IPS-20b (cell line): ENCODE measurements at regions not wholly inside any gene's neighbourhood (a gene's known extent, or its start where the extent isn't known, plus 50 kb on each side); places are given as distances from the start of the nearest gene placed in this dataset.

Source experiments
- H3K27ac ChIP-seq: one replicate; pipeline ENCODE4 v1.5.1; 2013; ENCODE audit warnings: low read length
- H3K27me3 ChIP-seq: 2 replicates; pipeline ENCODE4 v1.6.1; 2013; ENCODE audit warnings: mild to moderate bottlenecking, low read length, inconsistent platforms; ENCODE audit not compliant: insufficient read depth
- H3K36me3 ChIP-seq: 2 replicates; pipeline ENCODE4 v1.6.1; 2013; ENCODE audit warnings: low read depth, mild to moderate bottlenecking, inconsistent platforms, low read length, moderate library complexity; ENCODE audit not compliant: insufficient read depth
- H3K4me1 ChIP-seq: 2 replicates; pipeline ENCODE4 v1.6.1; 2013; ENCODE audit warnings: mild to moderate bottlenecking, control low read depth, inconsistent platforms, low read length, moderate library complexity; ENCODE audit not compliant: insufficient read depth
- H3K4me3 ChIP-seq: 2 replicates; pipeline ENCODE4 v1.5.1; 2013; ENCODE audit warnings: mild to moderate bottlenecking, low read length, inconsistent platforms
- H3K9ac ChIP-seq: 2 replicates; pipeline ENCODE4 v1.6.1; 2013; ENCODE audit warnings: low read depth, mild to moderate bottlenecking, inconsistent platforms, low read length, moderate library complexity
- H3K9me3 ChIP-seq: 2 replicates; pipeline ENCODE4 v1.6.1; 2013; ENCODE audit warnings: mild to moderate bottlenecking, low read depth, low read length, inconsistent platforms; ENCODE audit not compliant: insufficient read depth

- peaks cover 3% of the 10 kb centered on the region; the same call in 1 of the 2 replicates for H3K4me1 ChIP-seq
- H3K9ac ChIP-seq, result no peak overlapping the region
- H3K27me3 ChIP-seq, result no peaks in the 10 kb centered on the region
- H3K36me3 ChIP-seq, result no peaks in the 10 kb centered on the region
- no peak overlapping the region for H3K4me3 ChIP-seq
- no peak overlapping the region for H3K27ac ChIP-seq
- H3K9me3 ChIP-seq, result no peaks in the 10 kb centered on the region
Observed at GRCh38 chr15:72936691-72937679, 115.3 kb upstream of the NEO1 start.

- Histone ChIP-seq H3K4me3 (no peak overlapping the region), H3K9me3 (no peaks in the 10 kb centered on the region), H3K27ac (no peak overlapping the region), H3K27me3 (no peaks in the 10 kb centered on the region), H3K4me1 (peaks cover 3% of the 10 kb centered on the region; the same call in 1 of the 2 replicates), H3K9ac (no peak overlapping the region), H3K36me3 (no peaks in the 10 kb centered on the region)
Observed at GRCh38 chr15:72936237-72936636, 116.0 kb upstream of the NEO1 start.

GRCh38 chr15:72935521-72935920, 116.7 kb upstream of the NEO1 start:
- Histone ChIP-seq H3K9me3 (no peaks in the 10 kb centered on the region), H3K4me3 (no peak overlapping the region), H3K9ac (no peak overlapping the region), H3K36me3 (no peaks in the 10 kb centered on the region), H3K4me1 (peaks cover 3% of the 10 kb centered on the region; the same call in 1 of the 2 replicates), H3K27me3 (no peaks in the 10 kb centered on the region), H3K27ac (no peak overlapping the region)

GRCh38 chr15:72934921-72935320, 117.3 kb upstream of the NEO1 start:
- no peak overlapping the region for H3K4me3 ChIP-seq
- H3K9me3 ChIP-seq, result no peaks in the 10 kb centered on the region
- no peaks in the 10 kb centered on the region for H3K27me3 ChIP-seq
- no peak overlapping the region for H3K27ac ChIP-seq
- no peak overlapping the region for H3K9ac ChIP-seq
- no peaks in the 10 kb centered on the region for H3K36me3 ChIP-seq
- peaks cover 3% of the 10 kb centered on the region; the same call in 1 of the 2 replicates for H3K4me1 ChIP-seq

GRCh38 chr15:72933976-72934375, 118.3 kb upstream of the NEO1 start:
- no peak overlapping the region for H3K9ac ChIP-seq
- H3K4me3 ChIP-seq, result no peak overlapping the region
- no peaks in the 10 kb centered on the region for H3K36me3 ChIP-seq
- H3K9me3 ChIP-seq, result no peaks in the 10 kb centered on the region
- H3K27ac ChIP-seq, result no peak overlapping the region
- peaks cover 3% of the 10 kb centered on the region; the same call in 1 of the 2 replicates for H3K4me1 ChIP-seq
- no peaks in the 10 kb centered on the region for H3K27me3 ChIP-seq

- no peak overlapping the region for H3K9ac ChIP-seq
- H3K27me3 ChIP-seq, result no peaks in the 10 kb centered on the region
- H3K4me3 ChIP-seq, result no peak overlapping the region
- no peaks in the 10 kb centered on the region for H3K9me3 ChIP-seq
- no peaks in the 10 kb centered on the region for H3K4me1 ChIP-seq
- no peaks in the 10 kb centered on the region for H3K36me3 ChIP-seq
- no peak overlapping the region for H3K27ac ChIP-seq
Observed at GRCh38 chr15:72932472-72932871, 119.8 kb upstream of the NEO1 start.

- no peak overlapping the region for H3K27ac ChIP-seq
- no peaks in the 10 kb centered on the region for H3K9me3 ChIP-seq
- no peaks in the 10 kb centered on the region for H3K4me1 ChIP-seq
- no peak overlapping the region for H3K4me3 ChIP-seq
- no peaks in the 10 kb centered on the region for H3K36me3 ChIP-seq
- H3K9ac ChIP-seq, result no peak overlapping the region
- H3K27me3 ChIP-seq, result no peaks in the 10 kb centered on the region
Observed at GRCh38 chr15:72927451-72927850, 124.8 kb upstream of the NEO1 start.

- Histone ChIP-seq H3K9ac (no peak overlapping the region), H3K27me3 (no peaks in the 10 kb centered on the region), H3K4me1 (no peaks in the 10 kb centered on the region), H3K4me3 (no peak overlapping the region), H3K27ac (no peak overlapping the region), H3K9me3 (no peaks in the 10 kb centered on the region), H3K36me3 (no peaks in the 10 kb centered on the region)
Observed at GRCh38 chr15:72925661-72926060, 126.6 kb upstream of the NEO1 start.

- Histone ChIP-seq H3K9me3 (no peaks in the 10 kb centered on the region), H3K4me1 (no peaks in the 10 kb centered on the region), H3K9ac (no peak overlapping the region), H3K27ac (no peak overlapping the region), H3K36me3 (no peaks in the 10 kb centered on the region), H3K4me3 (no peak overlapping the region), H3K27me3 (no peaks in the 10 kb centered on the region)
Observed at GRCh38 chr15:72923289-72923688, 129.0 kb upstream of the NEO1 start.

GRCh38 chr15:72920551-72920950, 131.7 kb upstream of the NEO1 start:
- no peaks in the 10 kb centered on the region for H3K27me3 ChIP-seq
- H3K4me1 ChIP-seq, result no peaks in the 10 kb centered on the region
- H3K4me3 ChIP-seq, result no peak overlapping the region
- no peaks in the 10 kb centered on the region for H3K9me3 ChIP-seq
- no peak overlapping the region for H3K27ac ChIP-seq
- H3K9ac ChIP-seq, result no peak overlapping the region
- no peaks in the 10 kb centered on the region for H3K36me3 ChIP-seq

- H3K4me3 ChIP-seq, result no peak overlapping the region
- H3K27ac ChIP-seq, result no peak overlapping the region
- no peaks in the 10 kb centered on the region for H3K27me3 ChIP-seq
- H3K4me1 ChIP-seq, result no peaks in the 10 kb centered on the region
- no peaks in the 10 kb centered on the region for H3K36me3 ChIP-seq
- H3K9me3 ChIP-seq, result no peaks in the 10 kb centered on the region
- no peak overlapping the region for H3K9ac ChIP-seq
Observed at GRCh38 chr15:72919936-72920465, 132.3 kb upstream of the NEO1 start.

- H3K27me3 ChIP-seq, result no peaks in the 10 kb centered on the region
- no peaks in the 10 kb centered on the region for H3K4me1 ChIP-seq
Observed at GRCh38 chr15:72916897-72917296, 133.3 kb upstream of the ADPGK start.

More at GRCh38 chr15:72916897-72917296, 133.3 kb upstream of the ADPGK start:
- Histone ChIP-seq H3K36me3 (no peaks in the 10 kb centered on the region), H3K27ac (no peak overlapping the region), H3K9me3 (no peaks in the 10 kb centered on the region), H3K4me3 (no peak overlapping the region), H3K9ac (no peak overlapping the region)
